ENCODE measurements at regions not wholly inside any gene's neighbourhood (a gene's known extent, or its start where the extent isn't known, plus 50 kb on each side); places are given as distances from the start of the nearest gene placed in this dataset.
"Not testable (repeated sequence)": the region's sequence is repeated elsewhere in the genome, so short reads cannot be mapped to it uniquely, and the experiment has no call there.

GRCh38 chr15:44817797-44818196, 81.5 kb downstream of the TRIM69 start:
- not testable (repeated sequence) for DNase-seq

- not testable (repeated sequence) for DNase-seq
Observed at GRCh38 chr15:44819331-44819987, 83.1 kb downstream of the TRIM69 start.

- not testable (repeated sequence) for DNase-seq
Observed at GRCh38 chr15:44820535-44820934, 84.2 kb downstream of the TRIM69 start.

- DNase-seq = not testable (repeated sequence)
Observed at GRCh38 chr15:44820967-44821366, 84.6 kb downstream of the TRIM69 start.

- not testable (repeated sequence) for DNase-seq
Observed at GRCh38 chr15:44824277-44825145, 88.2 kb downstream of the TRIM69 start.

GRCh38 chr15:44826583-44826982, 90.3 kb downstream of the TRIM69 start:
- DNase-seq = not testable (repeated sequence)

GRCh38 chr15:44828229-44828914, 92.0 kb downstream of the TRIM69 start:
- DNase-seq = not testable (repeated sequence)

- DNase-seq = not testable (repeated sequence)
Observed at GRCh38 chr15:44829150-44829549, 92.8 kb downstream of the TRIM69 start.

- not testable (repeated sequence) for DNase-seq
Observed at GRCh38 chr15:44830692-44831408, 94.5 kb downstream of the TRIM69 start.

GRCh38 chr15:44831409-44831741, 95.0 kb downstream of the TRIM69 start:
- not testable (repeated sequence) for DNase-seq

GRCh38 chr15:44832133-44832532, 95.8 kb downstream of the TRIM69 start:
- not testable (repeated sequence) for DNase-seq

- not testable (repeated sequence) for DNase-seq
Observed at GRCh38 chr15:44833081-44833480, 96.8 kb downstream of the TRIM69 start.

- DNase-seq = not testable (repeated sequence)
Observed at GRCh38 chr15:44833761-44834160, 97.4 kb downstream of the TRIM69 start.

GRCh38 chr15:44835082-44835481, 98.8 kb downstream of the TRIM69 start:
- DNase-seq = not testable (repeated sequence)

- no peak for DNase-seq
Observed at GRCh38 chr15:44836094-44836493, 99.8 kb downstream of the TRIM69 start.

GRCh38 chr15:44838929-44839328, 102.6 kb downstream of the TRIM69 start:
- DNase-seq = not testable (repeated sequence)

GRCh38 chr15:44841762-44842161, 105.4 kb downstream of the TRIM69 start:
- not testable (repeated sequence) for DNase-seq

- not testable (repeated sequence) for DNase-seq
Observed at GRCh38 chr15:44842883-44843282, 106.6 kb downstream of the TRIM69 start.

- not testable (repeated sequence) for DNase-seq
Observed at GRCh38 chr15:44844936-44845335, 108.6 kb downstream of the TRIM69 start.

GRCh38 chr15:44846156-44846555, 109.8 kb downstream of the TRIM69 start:
- DNase-seq = not testable (repeated sequence)

- not testable (repeated sequence) for DNase-seq
Observed at GRCh38 chr15:44847555-44847954, 108.9 kb upstream of the TERB2 start.

- not testable (repeated sequence) for DNase-seq
Observed at GRCh38 chr15:44848859-44849258, 107.6 kb upstream of the TERB2 start.
